Gastroesophageal sphincter (tissue), 4 donors: ENCODE measurements at regions not wholly inside any gene's neighbourhood (a gene's known extent, or its start where the extent isn't known, plus 50 kb on each side); places are given as distances from the start of the nearest gene placed in this dataset.

Experiments
- ATAC-seq: fragments of 150-250 bp; one replicate; pipeline ENCODE4 v1.9.1; 2016; ENCODE audit warnings: mild to moderate bottlenecking, moderate library complexity
- H3K27ac ChIP-seq, 4 donors: fragments of 200-600 bp; sonication (generic) in 3 of 4; 1 replicate in 3 of 4; 2 replicates in 1 of 4; pipeline ENCODE4 v1.5.1; 2016 to 2019
- H3K27me3 ChIP-seq: fragments of 200-600 bp; sonication (generic); one replicate; pipeline ENCODE4 v1.5.1; 2019
- H3K36me3 ChIP-seq, 2 donors: fragments of 200-600 bp; sonication (generic); one replicate each; pipeline ENCODE4 v1.5.1; 2019; ENCODE audit warnings: control low read depth in 1 of 2
- H3K4me1 ChIP-seq, 3 donors: fragments of 200-600 bp; sonication (generic); 1 replicate in 2 of 3; 2 replicates in 1 of 3; pipeline ENCODE4 v1.5.1; 2016 to 2019; ENCODE audit warnings: control low read depth in 2 of 3
- H3K4me3 ChIP-seq, 2 donors: fragments of 200-600 bp; sonication (generic); one replicate each; pipeline ENCODE4 v1.5.1; 2019; ENCODE audit warnings: mild to moderate bottlenecking in 1 of 2, moderate library complexity in 1 of 2
- H3K9me3 ChIP-seq, 3 donors: fragments of 200-600 bp; sonication (generic); one replicate each; pipeline ENCODE4 v1.5.1; 2017 to 2019; ENCODE audit warnings: control low read depth in 2 of 3
- CTCF ChIP-seq, 4 experiments: fragments of 200-600 bp in 2 of 4; fragments of 450-650 bp in 2 of 4; sonication (generic) in 1 of 4; IDR thresholded peaks; one replicate each; pipeline ENCODE4 v1.5.1; 2017 to 2019; ENCODE audit warnings: antibody characterized with exemption in 4 of 4, mild to moderate bottlenecking in 2 of 4, moderate library complexity in 2 of 4
- EP300 ChIP-seq: sonication (generic); formaldehyde crosslinking; IDR thresholded peaks from one replicate; pipeline ENCODE4 v1.6.1; 2017; ENCODE audit warnings: antibody characterized with exemption, mild to moderate bottlenecking
- POLR2A ChIP-seq, 2 donors: fragments of 450-650 bp; IDR thresholded peaks; one replicate each; pipeline ENCODE4 v1.6.1; 2017; ENCODE audit warnings: antibody characterized with exemption in 2 of 2, mild to moderate bottlenecking in 2 of 2, moderate library complexity in 1 of 2
- POLR2AphosphoS5 ChIP-seq: sonication (generic); formaldehyde crosslinking; IDR thresholded peaks from one replicate; pipeline ENCODE4 v1.6.1; 2017; ENCODE audit warnings: antibody characterized with exemption
- WGBS, 2 donors: methylation state at CpG; one replicate each; pipeline ENCODE4 v1.1.5; 2018; ENCODE audit warnings: low coverage in 1 of 2; 5-methylcytosine and 5-hydroxymethylcytosine counted together

DNA sequence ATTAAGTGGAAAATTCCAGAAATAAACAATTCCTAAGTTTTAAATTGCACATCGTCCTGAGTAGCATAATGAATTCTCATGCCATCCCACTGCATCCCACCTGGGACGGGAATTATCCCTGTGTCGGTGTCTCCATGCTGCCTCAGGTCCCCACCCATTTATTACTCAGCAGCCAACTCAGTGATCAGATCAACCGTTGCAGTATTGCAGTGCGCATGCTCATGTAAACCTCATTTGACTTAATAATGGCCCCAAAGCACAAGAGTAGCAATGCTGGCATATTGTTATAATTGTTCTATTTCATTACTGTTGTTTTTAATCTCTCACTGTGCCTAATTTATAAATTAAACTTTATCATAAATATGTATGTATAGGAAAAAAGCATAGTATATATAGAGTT lies 214.4 kb downstream of the METTL4 start:
- H3K27me3 ChIP-seq = no peaks in the 10 kb centered on the region
- no peak overlapping the region for H3K27ac ChIP-seq
- H3K4me1 ChIP-seq = no peaks in the 10 kb centered on the region
- ATAC-seq = no peak
- H3K4me3 ChIP-seq = no peak overlapping the region
- no peaks in the 10 kb centered on the region for H3K36me3 ChIP-seq
- WGBS, 2 donors = 87 to 95% methylated on average over 5 of the region's 5 CpGs
- no peaks in the 10 kb centered on the region for H3K9me3 ChIP-seq
- TF ChIP-seq CTCF (IDR thresholded peaks at IDR 0.05) = no peak
- no peak for TF ChIP-seq EP300
- no peak for TF ChIP-seq POLR2AphosphoS5
- no peak for TF ChIP-seq POLR2A (IDR thresholded peaks at IDR 0.05)

DNA sequence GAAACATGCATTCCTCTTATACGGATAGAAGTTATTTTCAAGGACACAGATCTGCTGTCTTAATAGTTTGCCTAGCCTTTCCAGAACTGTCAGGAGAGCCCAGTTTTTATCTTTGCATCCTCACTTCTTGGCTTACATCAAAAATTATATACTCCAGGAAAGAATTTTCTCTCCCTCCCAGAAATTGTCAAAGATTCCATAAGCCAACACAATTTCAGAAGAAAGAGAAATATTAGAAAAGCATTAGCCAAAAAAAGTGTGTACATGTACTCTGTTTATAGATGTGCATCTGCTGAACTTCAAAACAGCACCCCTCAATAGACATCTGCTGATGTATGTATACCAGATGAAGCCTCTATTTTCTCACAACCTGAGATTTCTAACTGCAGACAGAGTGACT lies 210.4 kb downstream of the METTL4 start:
- Histone ChIP-seq H3K4me3 (no peak overlapping the region), H3K4me1 (no peaks in the 10 kb centered on the region), H3K27me3 (no peaks in the 10 kb centered on the region), H3K36me3 (no peaks in the 10 kb centered on the region), H3K9me3 (no peaks in the 10 kb centered on the region), H3K27ac (no peak overlapping the region)
- 20 to 25% methylated on average over 1 of the region's 1 CpG for WGBS, 2 donors
- TF ChIP-seq POLR2AphosphoS5 (no peak), EP300 (no peak), POLR2A (IDR thresholded peaks at IDR 0.05) (no peak), CTCF (IDR thresholded peaks at IDR 0.05) (no peak)
- ATAC-seq = no peak

- H3K27me3 ChIP-seq = no peaks in the 10 kb centered on the region
Measured at GRCh38 chr18:2368102-2368501, 203.2 kb downstream of the METTL4 start.

GRCh38 chr18:2376707-2377106 lies 194.6 kb downstream of the METTL4 start:
- H3K9me3 ChIP-seq = no peaks in the 10 kb centered on the region
- ATAC-seq = no peak
- WGBS, 2 donors = 59 to 84% methylated on average over 2 of the region's 2 CpGs
- no peak overlapping the region for H3K4me3 ChIP-seq
- H3K4me1 ChIP-seq = no peaks in the 10 kb centered on the region
- no peak overlapping the region for H3K27ac ChIP-seq
- no peaks in the 10 kb centered on the region for H3K27me3 ChIP-seq
- H3K36me3 ChIP-seq = no peaks in the 10 kb centered on the region
- no peak for TF ChIP-seq POLR2AphosphoS5
- TF ChIP-seq POLR2A (IDR thresholded peaks at IDR 0.05) = no peak
- no peak for TF ChIP-seq EP300
- TF ChIP-seq CTCF (IDR thresholded peaks at IDR 0.05) = no peak

More at GRCh38 chr18:2368102-2368501, 203.2 kb downstream of the METTL4 start:
- no peaks in the 10 kb centered on the region for H3K36me3 ChIP-seq
- no peaks in the 10 kb centered on the region for H3K4me1 ChIP-seq
- no peaks in the 10 kb centered on the region for H3K9me3 ChIP-seq
- no peak for ATAC-seq
- no peak overlapping the region for H3K4me3 ChIP-seq
- H3K27ac ChIP-seq = no peak overlapping the region
- 58 to 80% methylated on average over 2 to 3 of the region's 3 CpGs for WGBS, 2 donors
- no peak for TF ChIP-seq CTCF (IDR thresholded peaks at IDR 0.05)
- TF ChIP-seq EP300 = no peak
- no peak for TF ChIP-seq POLR2A (IDR thresholded peaks at IDR 0.05)
- no peak for TF ChIP-seq POLR2AphosphoS5

GRCh38 chr18:2380101-2380500 lies 191.2 kb downstream of the METTL4 start:
- Histone ChIP-seq H3K4me1 (no peaks in the 10 kb centered on the region), H3K4me3 (no peak overlapping the region), H3K27me3 (no peaks in the 10 kb centered on the region), H3K36me3 (no peaks in the 10 kb centered on the region), H3K9me3 (no peaks in the 10 kb centered on the region), H3K27ac (no peak overlapping the region)
- no peak for ATAC-seq
- TF ChIP-seq POLR2AphosphoS5 (no peak), EP300 (no peak), CTCF (IDR thresholded peaks at IDR 0.05) (no peak), POLR2A (IDR thresholded peaks at IDR 0.05) (no peak)
- WGBS, 2 donors = 77% methylated on average over 2 of the region's 2 CpGs
